ENCODE measurements at regions not wholly inside any gene's neighbourhood (a gene's known extent, or its start where the extent isn't known, plus 50 kb on each side); places are given as distances from the start of the nearest gene placed in this dataset.
"Not testable (repeated sequence)": the region's sequence is repeated elsewhere in the genome, so short reads cannot be mapped to it uniquely, and the experiment has no call there.

DNA sequence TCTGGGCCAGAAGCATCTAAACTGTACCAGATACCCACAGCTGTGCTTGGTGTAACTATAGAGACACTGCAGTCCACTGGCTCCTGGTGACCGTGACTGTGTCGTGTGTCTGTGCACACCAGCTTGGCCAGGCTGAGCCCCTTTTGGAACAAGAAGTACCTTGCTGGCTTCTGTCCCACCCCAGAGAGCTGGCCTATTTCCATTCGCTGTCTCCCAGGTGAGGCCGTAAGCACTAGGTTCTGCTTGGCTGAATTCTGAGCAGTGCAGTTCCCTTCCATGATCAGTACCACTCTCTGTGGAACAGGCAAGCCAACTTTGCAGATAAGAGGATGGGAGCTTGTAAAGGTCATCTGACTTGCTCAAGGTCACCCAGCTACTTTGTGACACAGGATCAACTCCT, 119.9 kb upstream of the DNAH14 start:
- Histone ChIP-seq H3K27me3 (no peaks in the 10 kb centered on the region), H3K9ac (no peak overlapping the region), H3K9me3 (replicated peaks in 1 of 11) (peaks cover 17 to 48% (median 30%) of the 10 kb centered on the region in 11 experiments; a peak in 20 of 22 replicates), H3K4me3 (no peak overlapping the region), H3K36me3 (no peaks in the 10 kb centered on the region), H3K4me1 (peaks cover 0 to 7% (median 0%) of the 10 kb centered on the region in 10 experiments; a peak in 2 of 20 replicates), H3K27ac (no peak overlapping the region), H3K4me2 (no peak overlapping the region), H4K20me1 (no peaks in the 10 kb centered on the region)
- no peak for TF ChIP-seq Cebpa-rat (IDR thresholded peaks at IDR 0.05)

DNA sequence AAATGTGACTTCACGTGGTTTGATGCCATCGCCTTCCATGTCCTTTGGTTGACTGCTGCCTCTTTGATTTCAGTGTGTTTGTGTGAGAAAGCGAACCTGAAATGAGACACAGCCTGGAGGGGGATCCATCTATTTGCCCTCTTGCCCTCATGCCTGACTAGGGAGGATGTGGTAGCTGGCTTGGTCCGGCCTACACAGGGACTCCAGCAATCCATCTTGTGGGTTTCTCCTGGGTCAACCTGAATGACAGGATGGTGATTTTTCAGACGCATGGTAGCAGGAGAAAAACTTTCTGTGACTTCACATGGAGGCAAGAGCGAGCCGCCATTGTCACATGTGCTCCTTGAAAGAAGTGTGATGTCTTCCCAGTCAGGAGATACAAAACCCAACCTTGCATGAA, 117.9 kb upstream of the DNAH14 start:
- Histone ChIP-seq H3K4me3 (no peak overlapping the region), H3K9me3 (replicated peaks in 1 of 11) (peaks cover 17 to 49% (median 35%) of the 10 kb centered on the region in 11 experiments; a peak in 21 of 22 replicates), H3K4me2 (no peak overlapping the region), H4K20me1 (no peaks in the 10 kb centered on the region), H3K9ac (no peak overlapping the region), H3K4me1 (no peaks in the 10 kb centered on the region), H3K36me3 (no peaks in the 10 kb centered on the region), H3K27ac (no peak overlapping the region), H3K27me3 (no peaks in the 10 kb centered on the region)
- no peak for TF ChIP-seq Cebpa-rat (IDR thresholded peaks at IDR 0.05)

DNA sequence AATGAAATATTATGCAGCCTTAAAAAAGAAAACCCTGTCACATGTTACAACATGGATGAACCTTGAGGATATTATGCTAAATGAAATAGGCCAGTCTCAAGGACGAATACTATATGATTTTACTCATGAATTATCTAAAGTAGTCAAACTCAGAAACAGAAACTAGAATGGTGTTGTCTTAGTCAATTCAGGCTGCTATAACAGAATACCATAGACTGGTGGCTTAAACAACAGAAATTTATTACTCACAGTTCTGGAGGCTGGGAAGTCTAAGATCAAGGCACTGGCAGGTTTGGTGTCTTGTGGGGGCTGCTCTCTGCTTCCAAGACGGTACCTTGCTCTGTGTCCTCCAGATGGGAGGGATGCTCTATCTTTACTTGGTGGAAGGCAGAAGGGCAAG, 113.8 kb upstream of the DNAH14 start:
- no peak overlapping the region for H3K27ac ChIP-seq
- no peaks in the 10 kb centered on the region for H3K27me3 ChIP-seq
- no peaks in the 10 kb centered on the region for H3K4me1 ChIP-seq
- no peak overlapping the region for H3K9ac ChIP-seq
- no peak overlapping the region for H3K4me2 ChIP-seq
- H3K4me3 ChIP-seq, result no peak overlapping the region
- H3K36me3 ChIP-seq, result no peaks in the 10 kb centered on the region
- H3K9me3 ChIP-seq (replicated peaks in 1 of 11), result peaks cover 26 to 54% (median 46%) of the 10 kb centered on the region in 11 experiments
- H4K20me1 ChIP-seq, result no peaks in the 10 kb centered on the region
- TF ChIP-seq Cebpa-rat (IDR thresholded peaks at IDR 0.05), result no peak

DNA sequence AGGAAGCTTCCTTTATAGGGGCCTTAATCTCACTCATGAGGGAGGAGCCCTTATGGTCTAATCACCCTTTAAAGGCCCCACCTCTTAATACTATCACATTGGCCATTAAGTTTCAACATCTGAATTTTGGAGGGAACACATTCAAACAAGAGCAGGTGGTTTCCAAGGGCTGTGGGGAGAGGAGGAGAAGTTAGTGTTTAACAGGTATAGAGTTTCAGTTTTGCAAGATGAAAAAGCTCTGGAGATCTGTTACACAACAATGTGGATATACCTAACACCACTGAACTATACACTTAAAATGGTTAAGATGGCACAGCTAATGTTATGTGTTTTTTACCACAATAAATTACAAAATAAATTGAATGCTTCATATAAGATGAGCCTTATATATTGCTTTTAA, 113.4 kb upstream of the DNAH14 start:
- no peaks in the 10 kb centered on the region for H3K4me1 ChIP-seq
- H3K9me3 ChIP-seq (replicated peaks in 1 of 11), result peaks cover 26 to 54% (median 46%) of the 10 kb centered on the region in 11 experiments
- H3K4me2 ChIP-seq, result no peak overlapping the region
- H3K4me3 ChIP-seq, result no peak overlapping the region
- no peaks in the 10 kb centered on the region for H4K20me1 ChIP-seq
- H3K36me3 ChIP-seq, result no peaks in the 10 kb centered on the region
- H3K27me3 ChIP-seq, result no peaks in the 10 kb centered on the region
- no peak overlapping the region for H3K27ac ChIP-seq
- H3K9ac ChIP-seq, result no peak overlapping the region
- no peak for TF ChIP-seq Cebpa-rat (IDR thresholded peaks at IDR 0.05)

DNA sequence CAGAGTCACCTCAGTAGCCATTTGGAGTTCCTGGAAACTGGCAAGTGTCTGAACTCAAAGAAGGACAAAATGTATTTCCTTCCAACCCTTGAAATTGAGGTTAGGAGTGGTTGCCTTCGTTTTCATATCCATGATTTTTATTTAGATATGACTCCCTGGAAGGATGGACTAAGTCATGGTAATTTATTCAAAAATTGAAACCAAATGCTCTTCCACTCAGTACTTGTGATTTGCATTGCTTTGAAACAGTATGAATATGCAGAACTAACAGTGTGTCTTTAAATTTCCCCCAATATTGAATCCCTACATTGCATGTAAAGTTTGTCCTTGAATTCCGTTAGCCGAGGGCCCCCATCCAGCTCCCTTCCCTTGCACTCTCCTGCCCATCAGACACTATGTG, 112.1 kb upstream of the DNAH14 start:
- H3K36me3 ChIP-seq, result no peaks in the 10 kb centered on the region
- no peak for TF ChIP-seq Cebpa-rat (IDR thresholded peaks at IDR 0.05)

DNA sequence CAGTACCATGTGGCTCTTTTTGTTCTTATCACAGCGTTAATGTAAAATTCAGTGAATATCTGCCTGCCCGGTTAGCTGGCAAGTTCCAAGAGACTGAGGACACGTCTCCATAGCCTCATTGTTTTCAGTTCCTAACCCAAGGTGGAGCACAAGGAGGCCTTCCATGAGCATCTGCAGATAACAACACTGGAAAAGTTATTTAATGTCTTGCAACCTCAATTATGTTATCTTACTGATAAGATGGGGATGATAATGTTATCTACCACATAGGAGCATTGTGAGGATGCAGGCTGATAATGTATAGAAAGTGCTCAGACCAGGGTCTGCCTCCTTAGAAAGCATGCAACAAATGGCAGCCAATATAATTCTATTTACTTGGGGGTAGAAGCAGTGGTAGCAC, 109.6 kb upstream of the DNAH14 start:
- Histone ChIP-seq H3K36me3 (no peaks in the 10 kb centered on the region), H3K27me3 (no peaks in the 10 kb centered on the region), H3K4me2 (no peak overlapping the region), H3K4me1 (no peaks in the 10 kb centered on the region), H3K9me3 (replicated peaks in 1 of 11) (peaks cover 46 to 63% (median 57%) of the 10 kb centered on the region in 11 experiments), H3K9ac (no peak overlapping the region), H4K20me1 (no peaks in the 10 kb centered on the region), H3K4me3 (no peak overlapping the region), H3K27ac (no peak overlapping the region)
- TF ChIP-seq Cebpa-rat (IDR thresholded peaks at IDR 0.05), result no peak

More for the DNA sequence above, 112.1 kb upstream of the DNAH14 start:
- H3K4me2 ChIP-seq, result no peak overlapping the region
- peaks cover 36 to 54% (median 46%) of the 10 kb centered on the region in 11 experiments for H3K9me3 ChIP-seq (replicated peaks in 1 of 11)
- H3K4me1 ChIP-seq, result no peaks in the 10 kb centered on the region
- H3K27me3 ChIP-seq, result no peaks in the 10 kb centered on the region
- H3K4me3 ChIP-seq, result no peak overlapping the region
- H3K27ac ChIP-seq, result no peak overlapping the region
- no peaks in the 10 kb centered on the region for H4K20me1 ChIP-seq
- no peak overlapping the region for H3K9ac ChIP-seq

DNA sequence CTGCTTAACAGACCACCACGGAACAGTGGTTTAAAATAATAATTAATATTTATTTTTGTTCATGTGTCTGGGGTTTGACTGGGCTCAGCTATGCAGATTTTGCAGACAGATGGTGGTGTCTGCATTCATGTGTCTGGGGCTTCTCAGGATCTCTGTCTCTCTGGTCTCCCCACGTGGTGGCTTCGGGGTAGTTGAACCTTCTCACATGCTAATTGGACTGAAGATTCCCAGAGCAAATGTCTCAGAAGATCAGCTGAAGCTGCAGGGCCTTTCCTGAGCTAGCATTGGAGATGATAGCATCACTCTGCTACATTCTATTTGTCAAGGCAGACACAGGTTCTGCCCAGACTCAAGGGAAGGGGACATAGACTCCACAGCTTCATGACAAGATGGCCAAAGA, 109.1 kb upstream of the DNAH14 start:
- H3K36me3 ChIP-seq, result no peaks in the 10 kb centered on the region
- no peaks in the 10 kb centered on the region for H3K4me1 ChIP-seq
- TF ChIP-seq Cebpa-rat (IDR thresholded peaks at IDR 0.05), result no peak
- no peak overlapping the region for H3K27ac ChIP-seq
- no peak overlapping the region for H3K4me2 ChIP-seq
- H3K9me3 ChIP-seq (replicated peaks in 1 of 11), result peaks cover 46 to 67% (median 57%) of the 10 kb centered on the region in 11 experiments
- no peak overlapping the region for H3K9ac ChIP-seq
- no peaks in the 10 kb centered on the region for H3K27me3 ChIP-seq
- no peak overlapping the region for H3K4me3 ChIP-seq
- H4K20me1 ChIP-seq, result no peaks in the 10 kb centered on the region

DNA sequence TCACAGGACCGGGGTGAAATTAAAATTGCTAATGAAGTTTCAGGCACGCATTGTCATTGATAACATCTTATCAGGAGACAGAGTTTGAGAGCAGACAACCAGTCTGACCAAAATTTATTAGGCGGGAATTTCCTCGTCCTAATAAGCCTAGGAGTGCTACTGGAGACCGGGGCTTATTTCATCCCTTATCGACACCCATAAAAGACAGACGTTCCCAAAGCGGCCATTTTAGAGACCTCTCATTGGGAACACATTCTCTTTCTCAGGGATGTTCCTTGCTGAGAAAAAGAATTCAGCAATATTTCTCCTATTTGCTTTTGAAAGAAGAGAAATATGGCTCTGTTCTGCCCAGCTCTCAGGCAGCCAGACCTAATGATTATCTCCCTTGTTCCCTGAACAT, 107.7 kb upstream of the DNAH14 start:
- H3K4me3 ChIP-seq, H3K27ac ChIP-seq, H3K9ac ChIP-seq, H3K4me2 ChIP-seq, H4K20me1 ChIP-seq, H3K4me1 ChIP-seq, H3K27me3 ChIP-seq, H3K36me3 ChIP-seq: not testable (repeated sequence)
- H3K9me3 ChIP-seq (replicated peaks in 1 of 11), result peaks cover 46 to 67% (median 56%) of the 10 kb centered on the region in 11 experiments

DNA sequence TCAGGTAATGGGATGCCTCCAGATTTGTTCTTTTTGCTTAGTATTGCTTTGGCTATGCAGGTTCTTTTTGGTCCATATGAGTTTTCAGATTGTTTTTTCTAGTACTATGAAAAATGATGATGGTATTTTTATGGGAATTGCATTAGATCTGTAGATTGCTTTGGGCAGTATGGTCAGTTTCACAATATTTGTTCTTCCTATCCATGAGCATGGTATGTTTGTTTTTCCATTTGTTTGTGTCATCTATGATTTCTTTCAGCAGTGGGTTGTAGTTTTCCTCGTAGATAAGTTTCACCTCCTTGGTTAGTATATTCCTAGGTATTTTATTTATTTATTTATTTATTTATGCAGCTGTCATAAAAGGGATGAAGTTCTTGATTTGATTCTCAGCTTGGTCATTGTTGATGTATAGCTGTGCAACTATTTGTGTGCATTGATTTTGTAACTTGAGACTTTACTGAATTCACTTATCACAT, 103.9 kb upstream of the DNAH14 start:
- H3K9me3 ChIP-seq (replicated peaks in 1 of 11), result peaks cover 33 to 48% (median 41%) of the 10 kb centered on the region in 11 experiments
- no peak overlapping the region for H3K4me2 ChIP-seq
- no peaks in the 10 kb centered on the region for H3K36me3 ChIP-seq
- H3K4me3 ChIP-seq, result no peak overlapping the region
- no peak overlapping the region for H3K27ac ChIP-seq
- H3K9ac ChIP-seq, result no peak overlapping the region
- H3K4me1 ChIP-seq, result no peaks in the 10 kb centered on the region
- H3K27me3 ChIP-seq, result no peaks in the 10 kb centered on the region
- H4K20me1 ChIP-seq, result no peaks in the 10 kb centered on the region
- no peak for TF ChIP-seq Cebpa-rat (IDR thresholded peaks at IDR 0.05)

DNA sequence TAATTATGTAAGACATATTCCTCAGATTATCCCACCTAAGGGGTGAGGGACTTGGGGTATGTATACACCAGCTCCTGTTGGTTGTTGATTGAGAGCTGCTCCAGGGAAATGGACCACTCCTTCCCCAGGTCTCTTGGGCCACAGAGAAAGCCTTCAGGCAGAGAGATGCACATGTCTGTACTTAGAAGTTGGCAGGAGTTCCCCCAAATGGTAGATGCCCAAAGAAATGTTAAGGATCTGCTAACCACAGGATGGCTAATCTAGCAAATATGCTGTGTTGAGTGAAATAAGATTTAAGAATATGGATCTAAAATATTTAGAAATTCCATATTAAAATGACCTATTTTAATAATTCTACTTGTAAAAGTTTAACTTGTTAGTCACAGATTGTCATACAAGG, 100.8 kb upstream of the DNAH14 start:
- Histone ChIP-seq H3K36me3 (peaks cover 0 to 3% (median 0%) of the 10 kb centered on the region in 11 experiments; a peak in 2 of 22 replicates), H4K20me1 (no peaks in the 10 kb centered on the region), H3K27me3 (no peaks in the 10 kb centered on the region), H3K4me3 (no peak overlapping the region), H3K9me3 (replicated peaks in 1 of 11) (peaks cover 23 to 36% (median 27%) of the 10 kb centered on the region in 11 experiments), H3K4me1 (no peaks in the 10 kb centered on the region), H3K4me2 (no peak overlapping the region), H3K27ac (no peak overlapping the region), H3K9ac (no peak overlapping the region)
- no peak for TF ChIP-seq Cebpa-rat (IDR thresholded peaks at IDR 0.05)
